ENCODE measurements at regions not wholly inside any gene's neighbourhood (a gene's known extent, or its start where the extent isn't known, plus 50 kb on each side); places are given as distances from the start of the nearest gene placed in this dataset.

GRCh38 chr14:22491683-22492621 lies 97.1 kb downstream of the DAD1 start:
- TF ChIP-seq FOXK2 (IDR thresholded peaks at IDR 0.05) (no peak), BMI1 (IDR thresholded peaks at IDR 0.05; ENCODE audit: borderline replicate concordance) (no peak), CTCF (IDR thresholded peaks at IDR 0.05 in 2 of 3, conservative IDR thresholded peaks at IDR 0.05 in 1 of 3; ENCODE audit: control insufficient read depth in 2 of 3, extremely low read depth in 1 of 3, insufficient read depth in 1 of 3, low read depth in 3 of 3, low read length in 3 of 3) (no peak), POLR2A (IDR thresholded peaks at IDR 0.05; ENCODE audit: low read depth, low read length) (peak; percentile 68), NR2C2 (IDR thresholded peaks at IDR 0.05; ENCODE audit: borderline replicate concordance, control insufficient read depth, insufficient read length, low read depth) (no peak), USF2 (IDR thresholded peaks at IDR 0.05; ENCODE audit: borderline replicate concordance, low read depth, low read length) (no peak; the same call in 1 of the 2 replicates), SUZ12 (IDR thresholded peaks at IDR 0.05; ENCODE audit: unreplicated experiment) (no peak), GABPA (IDR thresholded peaks at IDR 0.05; ENCODE audit: low read depth) (no peak), BHLHE40 (IDR thresholded peaks at IDR 0.05; ENCODE audit: borderline replicate concordance in 1 of 2, low read depth in 2 of 2, low read length in 1 of 2) (peak; percentile 55 to 66; a peak in 2 of 4 replicates), TARDBP (IDR thresholded peaks at IDR 0.05; ENCODE audit: borderline replicate concordance) (no peak), EP300 (IDR thresholded peaks at IDR 0.05; ENCODE audit: borderline replicate concordance in 1 of 2, control insufficient read depth in 1 of 2, low read depth in 2 of 2, low read length in 2 of 2) (peak; percentile 69 to 92; a peak in 3 of 4 replicates)
